DND-41 (cell line): ENCODE measurements at regions not wholly inside any gene's neighbourhood (a gene's known extent, or its start where the extent isn't known, plus 50 kb on each side); places are given as distances from the start of the nearest gene placed in this dataset.
"Not testable (repeated sequence)": the region's sequence is repeated elsewhere in the genome, so short reads cannot be mapped to it uniquely, and the experiment has no call there.

ENCODE experiments used
- ATAC-seq: fragments of 200-7000 bp; cut with Tn5 transposase; 3 replicates; pipeline ENCODE4 v1.9.1; 2021; ENCODE audit warnings: low read depth; ENCODE audit not compliant: insufficient read depth
- DNase-seq: peaks from one replicate; pipeline ENCODE4 v3.0.0-alpha.2; 2020
- H2AFZ ChIP-seq: 2 replicates; pipeline ENCODE4 v1.6.0; 2012; ENCODE audit warnings: low read depth, low read length
- H3K27ac ChIP-seq: 2 replicates; pipeline ENCODE4 v1.5.1; 2012; ENCODE audit warnings: low read length, inconsistent platforms
- H3K27me3 ChIP-seq: fragments of 200-600 bp; sonication (generic); 2 replicates; pipeline ENCODE4 v1.6.0; 2012; ENCODE audit warnings: low read length, mild to moderate bottlenecking, inconsistent platforms; ENCODE audit not compliant: insufficient read depth, poor library complexity
- H3K36me3 ChIP-seq: 2 replicates; pipeline ENCODE4 v1.5.1; 2012; ENCODE audit warnings: low read length, inconsistent platforms; ENCODE audit not compliant: insufficient read depth
- H3K4me1 ChIP-seq: 2 replicates; pipeline ENCODE4 v1.5.1; 2012; ENCODE audit warnings: mild to moderate bottlenecking, low read length; ENCODE audit not compliant: insufficient read depth
- H3K4me2 ChIP-seq: 2 replicates; pipeline ENCODE4 v1.6.0; 2012; ENCODE audit warnings: mild to moderate bottlenecking, moderate library complexity, low read length, inconsistent platforms; ENCODE audit not compliant: insufficient read depth
- H3K4me3 ChIP-seq, 2 experiments: fragments of 200-600 bp in 1 of 2; shearing (Covaris generic) in 1 of 2; 2 replicates each; pipeline ENCODE4 v1.5.1; 2012 to 2016; ENCODE audit warnings: inconsistent platforms in 2 of 2, low read length in 2 of 2, mild to moderate bottlenecking in 2 of 2, low read depth in 1 of 2, moderate library complexity in 1 of 2
- H3K79me2 ChIP-seq: 2 replicates; pipeline ENCODE4 v1.6.0; 2012; ENCODE audit warnings: low read length, inconsistent platforms; ENCODE audit not compliant: insufficient read depth
- H3K9ac ChIP-seq: 2 replicates; pipeline ENCODE4 v1.6.0; 2012; ENCODE audit warnings: low read depth, mild to moderate bottlenecking, inconsistent platforms, low read length, moderate library complexity
- H3K9me3 ChIP-seq: 2 replicates; pipeline ENCODE4 v1.5.1; 2012; ENCODE audit warnings: low read length, moderate library complexity, mild to moderate bottlenecking, inconsistent platforms; ENCODE audit not compliant: insufficient read depth, severe bottlenecking
- H4K20me1 ChIP-seq: 2 replicates; pipeline ENCODE4 v1.6.0; 2012; ENCODE audit warnings: low read length; ENCODE audit not compliant: insufficient read depth
- CTCF ChIP-seq: IDR thresholded peaks from 2 replicates; pipeline ENCODE4 v1.5.1; 2012; ENCODE audit warnings: borderline replicate concordance, low read length, moderate library complexity, mild to moderate bottlenecking; ENCODE audit not compliant: poor library complexity, severe bottlenecking; ENCODE audit errors: extremely low read depth
- EZH2 ChIP-seq: IDR thresholded peaks from 3 replicates; pipeline ENCODE4 v1.6.1; 2012; ENCODE audit warnings: borderline replicate concordance, low read depth, mild to moderate bottlenecking, moderate library complexity, low read length, inconsistent platforms; ENCODE audit not compliant: severe bottlenecking

DNA sequence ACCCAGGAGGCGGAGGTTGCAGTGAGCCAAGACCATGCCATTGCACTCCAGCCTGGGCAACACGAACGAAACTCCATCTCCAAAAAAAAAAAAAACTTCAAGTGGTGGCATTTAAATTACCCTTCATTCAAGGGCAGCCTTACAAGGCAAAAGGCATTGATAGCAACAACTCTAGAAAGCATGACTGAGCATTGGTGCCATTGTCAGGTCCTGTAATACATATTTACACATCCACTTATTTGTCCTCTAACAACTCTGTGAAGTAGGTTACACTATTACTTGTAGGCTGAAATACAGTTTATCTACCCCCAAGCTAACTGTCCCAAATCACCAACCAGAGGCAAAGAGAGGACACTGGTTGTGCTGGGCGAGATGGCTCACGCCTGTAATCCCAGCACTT lies 52.7 kb upstream of the LARP1 start:
- H3K4me3 ChIP-seq = no peak overlapping the region
- no peaks in the 10 kb centered on the region for H3K27me3 ChIP-seq
- no peaks in the 10 kb centered on the region for H4K20me1 ChIP-seq
- H3K36me3 ChIP-seq = no peaks in the 10 kb centered on the region
- H3K79me2 ChIP-seq = no peaks in the 10 kb centered on the region
- DNase-seq (no peak), ATAC-seq (no peak)
- H2AFZ ChIP-seq = no peak overlapping the region
- H3K4me1 ChIP-seq = no peaks in the 10 kb centered on the region
- no peak for TF ChIP-seq CTCF
- TF ChIP-seq EZH2 = no peak
- H3K9me3 ChIP-seq = no peaks in the 10 kb centered on the region
- H3K9ac ChIP-seq = no peak overlapping the region
- H3K4me2 ChIP-seq = no peak overlapping the region
- no peak overlapping the region for H3K27ac ChIP-seq

GRCh38 chr5:154701725-154702124 lies 53.5 kb upstream of the LARP1 start:
- H4K20me1 ChIP-seq, H3K4me3 ChIP-seq, H3K79me2 ChIP-seq, H3K4me1 ChIP-seq, H3K27ac ChIP-seq, H3K9ac ChIP-seq, H3K4me2 ChIP-seq, ATAC-seq, H3K36me3 ChIP-seq, H3K27me3 ChIP-seq, DNase-seq, H3K9me3 ChIP-seq, H2AFZ ChIP-seq: not testable (repeated sequence)

- no peaks in the 10 kb centered on the region for H4K20me1 ChIP-seq
- no peak overlapping the region for H3K27ac ChIP-seq
- TF ChIP-seq EZH2 (no peak), CTCF (no peak)
- no peak overlapping the region for H2AFZ ChIP-seq
- H3K4me3 ChIP-seq = no peak overlapping the region
- no peaks in the 10 kb centered on the region for H3K79me2 ChIP-seq
- no peak overlapping the region for H3K4me2 ChIP-seq
- H3K4me1 ChIP-seq = no peaks in the 10 kb centered on the region
- DNase-seq (no peak), ATAC-seq (no peak)
- H3K9me3 ChIP-seq = no peaks in the 10 kb centered on the region
- H3K9ac ChIP-seq = no peak overlapping the region
- H3K36me3 ChIP-seq = no peaks in the 10 kb centered on the region
- H3K27me3 ChIP-seq = no peaks in the 10 kb centered on the region
Measured at GRCh38 chr5:154701181-154701580, 54.0 kb upstream of the LARP1 start.

DNA sequence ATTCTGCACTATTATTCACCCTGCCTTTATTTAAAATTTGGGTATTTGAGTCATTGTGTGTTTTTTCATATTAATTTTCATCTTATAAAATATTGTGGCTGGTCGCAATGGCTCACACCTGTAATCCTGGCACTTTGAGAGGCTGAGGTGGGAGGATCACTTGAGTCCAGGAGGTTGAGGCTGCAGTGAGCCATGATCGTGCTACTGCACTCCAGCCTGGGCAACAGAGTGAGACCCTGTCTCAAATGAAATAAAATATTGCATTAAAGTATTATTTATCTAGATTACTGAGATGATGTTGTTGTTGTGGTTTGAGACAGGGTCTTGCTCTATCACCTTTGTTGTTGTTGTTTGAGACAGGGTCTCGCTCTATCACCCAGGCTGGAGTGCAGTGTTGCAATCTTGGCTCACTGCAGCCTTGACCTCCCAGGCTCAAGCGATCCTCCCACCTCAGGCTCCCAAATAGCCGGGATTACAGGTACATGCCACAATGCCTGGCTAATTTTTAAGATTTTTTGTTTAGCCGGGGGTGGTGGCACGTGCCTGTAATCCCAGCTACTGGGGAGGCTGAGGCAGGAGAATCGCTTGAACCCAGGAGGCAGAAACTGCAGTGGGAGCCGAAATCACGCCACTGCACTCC lies 54.8 kb upstream of the LARP1 start:
- not testable (repeated sequence) for H3K27me3 ChIP-seq, H3K4me2 ChIP-seq, DNase-seq, H4K20me1 ChIP-seq, H3K27ac ChIP-seq, H3K9ac ChIP-seq, H3K4me1 ChIP-seq, H3K36me3 ChIP-seq, H3K4me3 ChIP-seq, H3K79me2 ChIP-seq, H3K9me3 ChIP-seq, ATAC-seq, H2AFZ ChIP-seq
